Karpas-422 (cell line): ENCODE measurements at regions not wholly inside any gene's neighbourhood (a gene's known extent, or its start where the extent isn't known, plus 50 kb on each side); places are given as distances from the start of the nearest gene placed in this dataset.
"Not testable (repeated sequence)": the region's sequence is repeated elsewhere in the genome, so short reads cannot be mapped to it uniquely, and the experiment has no call there.

ENCODE experiments used
- DNase-seq: peaks from one replicate; pipeline ENCODE4 v3.0.0-alpha.2; 2015
- H2AFZ ChIP-seq: fragments of 200-600 bp; sonication (generic); 2 replicates; pipeline ENCODE4 v1.6.1; 2014; ENCODE audit warnings: antibody characterized with exemption, low read length, mixed read lengths
- H3K27ac ChIP-seq: fragments of 200-600 bp; sonication (generic); 2 replicates; pipeline ENCODE4 v1.5.1; 2014; ENCODE audit warnings: mild to moderate bottlenecking, low read length, moderate library complexity
- H3K27me3 ChIP-seq: fragments of 200-600 bp; sonication (generic); 2 replicates; pipeline ENCODE4 v1.6.1; 2014; ENCODE audit warnings: low read length, mixed read lengths
- H3K36me3 ChIP-seq: fragments of 200-600 bp; sonication (generic); 2 replicates; pipeline ENCODE4 v1.6.1; 2014; ENCODE audit warnings: low read length, mixed read lengths; ENCODE audit not compliant: insufficient read depth
- H3K4me1 ChIP-seq: fragments of 200-600 bp; sonication (generic); 2 replicates; pipeline ENCODE4 v1.6.1; 2014; ENCODE audit warnings: mild to moderate bottlenecking, low read length, mixed read lengths
- H3K4me2 ChIP-seq: fragments of 200-600 bp; sonication (generic); 2 replicates; pipeline ENCODE4 v1.6.1; 2014; ENCODE audit warnings: low read length, low read depth, mild to moderate bottlenecking; ENCODE audit not compliant: poor library complexity, severe bottlenecking
- H3K4me3 ChIP-seq: fragments of 200-600 bp; sonication (generic); 2 replicates; pipeline ENCODE4 v1.5.1; 2014; ENCODE audit warnings: mild to moderate bottlenecking, antibody characterized with exemption, low read length, mixed read lengths
- H3K79me2 ChIP-seq: fragments of 200-600 bp; sonication (generic); 2 replicates; pipeline ENCODE4 v1.6.1; 2014; ENCODE audit warnings: mild to moderate bottlenecking, low read length, mixed read lengths
- H3K9ac ChIP-seq: fragments of 200-600 bp; sonication (generic); 2 replicates; pipeline ENCODE4 v1.6.0; 2014; ENCODE audit warnings: low read length
- H3K9me2 ChIP-seq: fragments of 200-600 bp; sonication (generic), shearing (Covaris generic); replicated peaks from 2 replicates; pipeline ENCODE4 v1.6.0; 2014; ENCODE audit warnings: mild to moderate bottlenecking, low read length, moderate library complexity; ENCODE audit not compliant: insufficient read depth
- H3K9me3 ChIP-seq: fragments of 300-700, 200-600 bp; sonication (generic); 2 replicates; pipeline ENCODE4 v1.6.1; 2014; ENCODE audit warnings: low read length, mixed read lengths
- H4K20me1 ChIP-seq: fragments of 200-600 bp; sonication (generic); 2 replicates; pipeline ENCODE4 v1.6.1; 2014; ENCODE audit warnings: mild to moderate bottlenecking, antibody characterized with exemption, low read length, low read depth; ENCODE audit not compliant: insufficient read depth

GRCh38 chr11:109658190-109658589 lies 236.2 kb downstream of the C11orf87 start:
- Histone ChIP-seq H4K20me1 (no peaks in the 10 kb centered on the region), H3K27me3 (no peaks in the 10 kb centered on the region), H2AFZ (no peak overlapping the region), H3K9me3 (no peaks in the 10 kb centered on the region), H3K4me3 (no peak overlapping the region), H3K4me1 (no peaks in the 10 kb centered on the region), H3K27ac (no peak overlapping the region), H3K79me2 (no peaks in the 10 kb centered on the region), H3K36me3 (no peaks in the 10 kb centered on the region), H3K9me2 (no peaks in the 10 kb centered on the region), H3K4me2 (no peak overlapping the region), H3K9ac (no peak overlapping the region)
- DNase-seq, result no peak

GRCh38 chr11:109667719-109668118 lies 245.7 kb downstream of the C11orf87 start:
- Histone ChIP-seq H3K9me2 (no peaks in the 10 kb centered on the region), H3K4me3 (no peak overlapping the region), H3K36me3 (no peaks in the 10 kb centered on the region), H3K79me2 (no peaks in the 10 kb centered on the region), H3K9ac (no peak overlapping the region), H2AFZ (no peak overlapping the region), H4K20me1 (no peaks in the 10 kb centered on the region), H3K27me3 (no peaks in the 10 kb centered on the region; the same call in 1 of the 2 replicates), H3K4me1 (no peaks in the 10 kb centered on the region), H3K27ac (no peak overlapping the region), H3K4me2 (no peak overlapping the region), H3K9me3 (no peaks in the 10 kb centered on the region)
- no peak for DNase-seq

- Histone ChIP-seq H3K4me3 (no peak overlapping the region), H2AFZ (no peak overlapping the region), H3K27me3 (no peaks in the 10 kb centered on the region; the same call in 1 of the 2 replicates), H4K20me1 (no peaks in the 10 kb centered on the region), H3K9me2 (no peaks in the 10 kb centered on the region), H3K9ac (no peak overlapping the region), H3K79me2 (no peaks in the 10 kb centered on the region), H3K36me3 (no peaks in the 10 kb centered on the region), H3K4me1 (no peaks in the 10 kb centered on the region), H3K9me3 (no peaks in the 10 kb centered on the region), H3K4me2 (no peak overlapping the region), H3K27ac (no peak overlapping the region)
- DNase-seq, result no peak
Measured at GRCh38 chr11:109668973-109669634, 247.1 kb downstream of the C11orf87 start.

- Histone ChIP-seq H3K36me3 (no peaks in the 10 kb centered on the region), H3K9me2 (no peaks in the 10 kb centered on the region), H3K27me3 (0 out of 2 replicates have a peak, but pooled peaks cover 2% of the 10 kb centered on the region), H3K79me2 (no peaks in the 10 kb centered on the region), H4K20me1 (no peaks in the 10 kb centered on the region), H2AFZ (no peak overlapping the region), H3K9me3 (no peaks in the 10 kb centered on the region), H3K4me2 (no peak overlapping the region), H3K4me3 (no peak overlapping the region), H3K27ac (no peak overlapping the region), H3K4me1 (no peaks in the 10 kb centered on the region), H3K9ac (no peak overlapping the region)
- no peak for DNase-seq
Measured at GRCh38 chr11:109677231-109677630, 255.2 kb downstream of the C11orf87 start.

GRCh38 chr11:109677876-109678275 lies 255.9 kb downstream of the C11orf87 start:
- no peaks in the 10 kb centered on the region for H4K20me1 ChIP-seq
- no peak for DNase-seq
- H3K9me3 ChIP-seq, result no peaks in the 10 kb centered on the region

GRCh38 chr11:109680127-109680526 lies 258.1 kb downstream of the C11orf87 start:
- Histone ChIP-seq H3K9me2 (no peaks in the 10 kb centered on the region), H2AFZ (no peak overlapping the region), H3K27ac (no peak overlapping the region), H3K27me3 (0 out of 2 replicates have a peak, but pooled peaks cover 2% of the 10 kb centered on the region), H3K9ac (no peak overlapping the region), H3K4me3 (no peak overlapping the region), H3K9me3 (no peaks in the 10 kb centered on the region), H3K4me2 (no peak overlapping the region), H3K4me1 (no peaks in the 10 kb centered on the region), H3K36me3 (no peaks in the 10 kb centered on the region), H3K79me2 (no peaks in the 10 kb centered on the region), H4K20me1 (no peaks in the 10 kb centered on the region)
- no peak for DNase-seq

More at GRCh38 chr11:109677876-109678275, 255.9 kb downstream of the C11orf87 start:
- H3K27me3 ChIP-seq, result 0 out of 2 replicates have a peak, but pooled peaks cover 2% of the 10 kb centered on the region
- H3K4me3 ChIP-seq, result no peak overlapping the region
- no peaks in the 10 kb centered on the region for H3K9me2 ChIP-seq
- H3K27ac ChIP-seq, result no peak overlapping the region
- no peak overlapping the region for H3K4me2 ChIP-seq
- no peak overlapping the region for H3K9ac ChIP-seq
- no peaks in the 10 kb centered on the region for H3K36me3 ChIP-seq
- H3K79me2 ChIP-seq, result no peaks in the 10 kb centered on the region
- no peaks in the 10 kb centered on the region for H3K4me1 ChIP-seq
- H2AFZ ChIP-seq, result no peak overlapping the region

- not testable (repeated sequence) for H3K4me3 ChIP-seq, H4K20me1 ChIP-seq
Measured at GRCh38 chr11:109682788-109683187, 260.8 kb downstream of the C11orf87 start.

GRCh38 chr11:109695696-109696095 lies 273.7 kb downstream of the C11orf87 start:
- Histone ChIP-seq H3K9me2 (no peaks in the 10 kb centered on the region), H4K20me1 (no peaks in the 10 kb centered on the region), H3K4me3 (no peak overlapping the region), H3K79me2 (no peaks in the 10 kb centered on the region), H3K27ac (no peak overlapping the region), H3K9me3 (peaks cover 17% of the 10 kb centered on the region), H3K4me1 (no peaks in the 10 kb centered on the region), H2AFZ (no peak overlapping the region), H3K27me3 (no peaks in the 10 kb centered on the region), H3K36me3 (no peaks in the 10 kb centered on the region), H3K4me2 (no peak overlapping the region), H3K9ac (no peak overlapping the region)
- no peak for DNase-seq

More at GRCh38 chr11:109682788-109683187, 260.8 kb downstream of the C11orf87 start:
- not testable (repeated sequence) for H3K79me2 ChIP-seq, H2AFZ ChIP-seq, H3K9ac ChIP-seq, DNase-seq, H3K9me2 ChIP-seq, H3K27ac ChIP-seq, H3K27me3 ChIP-seq, H3K9me3 ChIP-seq, H3K4me1 ChIP-seq, H3K4me2 ChIP-seq, H3K36me3 ChIP-seq
